Mucosa of descending colon (tissue), 3 donors: ENCODE measurements at regions not wholly inside any gene's neighbourhood (a gene's known extent, or its start where the extent isn't known, plus 50 kb on each side); places are given as distances from the start of the nearest gene placed in this dataset.

Experiments used
- ATAC-seq: fragments of 200-7000 bp; cut with Tn5 transposase; one replicate; pipeline ENCODE4 v1.9.1; 2020; ENCODE audit warnings: mild to moderate bottlenecking, moderate library complexity
- DNase-seq, 3 donors: peaks; one replicate each; pipeline ENCODE4 v3.0.0-alpha.2; 2020
- H3K36me3 ChIP-seq: fragments of 200-600 bp; one replicate; pipeline ENCODE4 v1.8.0; 2021; ENCODE audit warnings: low read depth, mild to moderate bottlenecking
- H3K4me1 ChIP-seq: fragments of 200-600 bp; one replicate; pipeline ENCODE4 v1.8.0; 2021; ENCODE audit warnings: low read depth, mild to moderate bottlenecking
- H3K4me3 ChIP-seq: fragments of 200-600 bp; one replicate; pipeline ENCODE4 v1.8.0; 2021; ENCODE audit warnings: mild to moderate bottlenecking
- H3K9me3 ChIP-seq: fragments of 200-600 bp; one replicate; pipeline ENCODE4 v1.8.0; 2021; ENCODE audit warnings: mild to moderate bottlenecking
- intact Hi-C, 2 donors: fragments of 100-400 bp; cut with DNase I in 1 of 2; cut with micrococcal nuclease in 1 of 2; formaldehyde crosslinking; loops; one replicate each; pipeline versions ENCODE4 v1.11.0 to v1.11.1; 2022; cut with DNase I, micrococcal nuclease
- TF ChIP-seq, protein P1 (sequence below): fragments of 200-600 bp; IDR thresholded peaks from one replicate; pipeline ENCODE4 v1.8.0; 2022; ENCODE audit warnings: antibody characterized with exemption, mild to moderate bottlenecking
- donor health status: DM: no; HTN: no; CAD: no; lungs with moderate emphysema.
- donor health status: DM: no; HTN: no; CAD: no.
- donor health status: DM: no; HTN: yes; CAD: no.

- no peak overlapping the region for H3K4me3 ChIP-seq
- DNase-seq = peak; percentile 58 to 68 (median 59)
- no peaks in the 10 kb centered on the region for H3K4me1 ChIP-seq
- TF ChIP-seq, protein P1, sequence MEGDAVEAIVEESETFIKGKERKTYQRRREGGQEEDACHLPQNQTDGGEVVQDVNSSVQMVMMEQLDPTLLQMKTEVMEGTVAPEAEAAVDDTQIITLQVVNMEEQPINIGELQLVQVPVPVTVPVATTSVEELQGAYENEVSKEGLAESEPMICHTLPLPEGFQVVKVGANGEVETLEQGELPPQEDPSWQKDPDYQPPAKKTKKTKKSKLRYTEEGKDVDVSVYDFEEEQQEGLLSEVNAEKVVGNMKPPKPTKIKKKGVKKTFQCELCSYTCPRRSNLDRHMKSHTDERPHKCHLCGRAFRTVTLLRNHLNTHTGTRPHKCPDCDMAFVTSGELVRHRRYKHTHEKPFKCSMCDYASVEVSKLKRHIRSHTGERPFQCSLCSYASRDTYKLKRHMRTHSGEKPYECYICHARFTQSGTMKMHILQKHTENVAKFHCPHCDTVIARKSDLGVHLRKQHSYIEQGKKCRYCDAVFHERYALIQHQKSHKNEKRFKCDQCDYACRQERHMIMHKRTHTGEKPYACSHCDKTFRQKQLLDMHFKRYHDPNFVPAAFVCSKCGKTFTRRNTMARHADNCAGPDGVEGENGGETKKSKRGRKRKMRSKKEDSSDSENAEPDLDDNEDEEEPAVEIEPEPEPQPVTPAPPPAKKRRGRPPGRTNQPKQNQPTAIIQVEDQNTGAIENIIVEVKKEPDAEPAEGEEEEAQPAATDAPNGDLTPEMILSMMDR = peak; percentile 32
- no peaks in the 10 kb centered on the region for H3K36me3 ChIP-seq
- ATAC-seq = peak; percentile 87
- no peaks in the 10 kb centered on the region for H3K9me3 ChIP-seq
- intact Hi-C loops = no loop called here
These were observed 166.8 kb upstream of the PGRMC2 start for GRCh38 chr4:128454281-128454871.

DNA sequence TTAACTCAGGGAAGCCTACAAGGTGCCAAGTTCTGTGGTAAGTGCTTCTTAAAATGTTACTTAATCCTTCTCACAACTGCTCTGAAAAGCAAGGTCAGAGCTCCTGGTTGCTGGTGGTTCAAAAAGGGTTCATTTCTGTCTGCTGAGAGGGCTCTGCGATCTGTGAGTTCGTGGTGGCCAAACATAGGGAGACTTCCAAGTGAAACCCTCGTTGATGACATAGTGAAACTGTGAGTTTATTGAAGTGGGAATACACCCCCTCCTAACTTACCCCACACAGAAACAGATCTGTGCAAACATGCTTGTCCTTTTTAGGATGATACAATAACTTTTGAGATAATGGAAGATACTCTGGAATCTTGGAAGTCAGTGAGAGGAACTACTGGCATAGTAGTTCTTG, 164.8 kb upstream of the PGRMC2 start:
- H3K9me3 ChIP-seq = no peaks in the 10 kb centered on the region
- intact Hi-C loops = no loop called here
- H3K4me3 ChIP-seq = no peak overlapping the region
- DNase-seq (no peak), ATAC-seq (no peak)
- H3K36me3 ChIP-seq = no peaks in the 10 kb centered on the region
- H3K4me1 ChIP-seq = no peaks in the 10 kb centered on the region
- TF ChIP-seq, protein P1 = no peak

GRCh38 chr4:128451270-128451905, 163.8 kb upstream of the PGRMC2 start:
- Histone ChIP-seq H3K36me3 (no peaks in the 10 kb centered on the region), H3K9me3 (no peaks in the 10 kb centered on the region), H3K4me3 (no peak overlapping the region), H3K4me1 (no peaks in the 10 kb centered on the region)
- DNase-seq = no peak
- intact Hi-C loops = no loop called here
- ATAC-seq = no peak
- TF ChIP-seq, protein P1 = no peak

- Histone ChIP-seq H3K4me3 (no peak overlapping the region), H3K36me3 (no peaks in the 10 kb centered on the region), H3K4me1 (no peaks in the 10 kb centered on the region), H3K9me3 (no peaks in the 10 kb centered on the region)
- intact Hi-C loops = no loop called here
- DNase-seq (no peak), ATAC-seq (peak; percentile 36)
- TF ChIP-seq, protein P1 = no peak
These were observed 162.9 kb upstream of the PGRMC2 start for GRCh38 chr4:128450326-128451120.

GRCh38 chr4:128449251-128449650, 161.6 kb upstream of the PGRMC2 start:
- intact Hi-C loops = no loop called here
- TF ChIP-seq, protein P1 = no peak
- H3K9me3 ChIP-seq = peaks cover 6% of the 10 kb centered on the region
- ATAC-seq = no peak
- no peak for DNase-seq
- no peaks in the 10 kb centered on the region for H3K4me1 ChIP-seq
- no peaks in the 10 kb centered on the region for H3K36me3 ChIP-seq
- no peak overlapping the region for H3K4me3 ChIP-seq
